Keratinocyte (primary cell): ENCODE measurements at regions not wholly inside any gene's neighbourhood (a gene's known extent, or its start where the extent isn't known, plus 50 kb on each side); places are given as distances from the start of the nearest gene placed in this dataset.

Source experiments
- DNase-seq: peaks from one replicate; pipeline ENCODE4 v3.0.0-alpha.2; 2011; ENCODE audit warnings: low read depth, missing footprints, low spot score
- FAIRE-seq: peaks from 2 replicates; lab custom pipeline; 2011; peaks lifted over from hg19 to GRCh38; lab: Jason Lieb, UNC
- H2AFZ ChIP-seq: 2 replicates; pipeline ENCODE4 v1.6.0; 2012; ENCODE audit warnings: low read length, control low read depth, inconsistent platforms; ENCODE audit not compliant: control insufficient read depth
- H3K27ac ChIP-seq: 2 replicates; pipeline ENCODE4 v1.5.1; 2011; ENCODE audit warnings: low read length; ENCODE audit not compliant: control insufficient read depth, insufficient read depth
- H3K27me3 ChIP-seq: 3 replicates; pipeline ENCODE4 v1.6.0; 2011; ENCODE audit warnings: low read length; ENCODE audit not compliant: control insufficient read depth, insufficient read depth; ENCODE audit errors: extremely low read depth
- H3K36me3 ChIP-seq, 2 experiments: 2 replicates in 1 of 2; 3 replicates in 1 of 2; pipeline ENCODE4 v1.5.1; 2011; ENCODE audit warnings: low read length in 2 of 2, mild to moderate bottlenecking in 1 of 2; ENCODE audit not compliant: control insufficient read depth in 2 of 2, insufficient read depth in 2 of 2; ENCODE audit errors: extremely low read depth in 1 of 2
- H3K4me1 ChIP-seq: 3 replicates; pipeline ENCODE4 v1.5.1; 2011; ENCODE audit warnings: low read length; ENCODE audit not compliant: control insufficient read depth, insufficient read depth; ENCODE audit errors: extremely low read depth
- H3K4me2 ChIP-seq: 3 replicates; pipeline ENCODE4 v1.6.0; 2011; ENCODE audit warnings: low read depth, low read length; ENCODE audit not compliant: control insufficient read depth, insufficient read depth; ENCODE audit errors: extremely low read depth
- H3K4me3 ChIP-seq, 3 experiments: fragments of 200-600 bp in 1 of 3; sonication (generic) in 1 of 3; 2 replicates in 2 of 3; 3 replicates in 1 of 3; pipeline ENCODE4 v1.5.1; 2011 to 2016; ENCODE audit warnings: low read length in 3 of 3, mild to moderate bottlenecking in 3 of 3, control low read depth in 2 of 3, inconsistent platforms in 1 of 3, low read depth in 1 of 3, mixed read lengths in 1 of 3, mixed run types in 1 of 3, moderate library complexity in 1 of 3; ENCODE audit not compliant: control insufficient read depth in 2 of 3, insufficient read depth in 2 of 3; ENCODE audit errors: extremely low read depth in 1 of 3
- H3K79me2 ChIP-seq: 2 replicates; pipeline ENCODE4 v1.6.0; 2012; ENCODE audit warnings: low read length; ENCODE audit not compliant: control insufficient read depth, insufficient read depth
- H3K9ac ChIP-seq: 3 replicates; pipeline ENCODE4 v1.6.0; 2011; ENCODE audit warnings: low read length; ENCODE audit not compliant: control insufficient read depth, insufficient read depth; ENCODE audit errors: extremely low read depth
- H3K9me1 ChIP-seq: 3 replicates; pipeline ENCODE4 v1.6.0; 2011; ENCODE audit warnings: low read length; ENCODE audit not compliant: control insufficient read depth, insufficient read depth; ENCODE audit errors: extremely low read depth
- H3K9me3 ChIP-seq: 2 replicates; pipeline ENCODE4 v1.5.1; 2012; ENCODE audit warnings: low read depth, low read length; ENCODE audit not compliant: control insufficient read depth
- H4K20me1 ChIP-seq: 3 replicates; pipeline ENCODE4 v1.6.0; 2011; ENCODE audit warnings: low read length; ENCODE audit not compliant: control insufficient read depth, insufficient read depth; ENCODE audit errors: extremely low read depth
- CTCF ChIP-seq, 3 experiments: IDR thresholded peaks in 1 of 3; conservative IDR thresholded peaks in 1 of 3; optimal IDR thresholded peaks in 1 of 3; 2 replicates in 2 of 3; 3 replicates in 1 of 3; pipeline versions ENCODE3 to v1.5.1; 2011; ENCODE audit warnings: low read length in 3 of 3, mild to moderate bottlenecking in 3 of 3, moderate library complexity in 2 of 3, control low read depth in 1 of 3, inconsistent platforms in 1 of 3; ENCODE audit not compliant: insufficient read depth in 2 of 3; ENCODE audit errors: extremely low read depth in 1 of 3
- EZH2 ChIP-seq: IDR thresholded peaks from one replicate; pipeline ENCODE4 v1.6.1; 2012; ENCODE audit warnings: inconsistent platforms, mild to moderate bottlenecking, low read length, moderate library complexity
- dilution Hi-C: fragments of 300-500 bp; cut with MboI; formaldehyde crosslinking; loops from one replicate; pipeline ENCODE4 v1.7.0; 2020; ENCODE audit warnings: low sequenced_read_pairs; ENCODE audit not compliant: extremely low pct_ligation_motif_present

- H3K79me2 ChIP-seq: no peaks in the 10 kb centered on the region
- H3K9me3 ChIP-seq: no peaks in the 10 kb centered on the region
- no peak overlapping the region for H3K27ac ChIP-seq
- H3K4me3 ChIP-seq: no peak overlapping the region
- peaks cover 8% of the 10 kb centered on the region for H3K27me3 ChIP-seq
- H3K4me2 ChIP-seq: no peak overlapping the region
- no peak overlapping the region for H2AFZ ChIP-seq
- no peak for FAIRE-seq
- H3K9ac ChIP-seq: no peak overlapping the region
- H4K20me1 ChIP-seq: no peaks in the 10 kb centered on the region
- no peak for TF ChIP-seq CTCF (optimal IDR thresholded peaks at IDR 0.05 in 1 of 3, IDR thresholded peaks at IDR 0.05 in 1 of 3, conservative IDR thresholded peaks at IDR 0.05 in 1 of 3; ENCODE audit: extremely low read depth in 1 of 3, insufficient read depth in 2 of 3, low read length in 3 of 3)
- TF ChIP-seq EZH2: no peak
- H3K9me1 ChIP-seq: no peaks in the 10 kb centered on the region
- peaks cover 7% of the 10 kb centered on the region for H3K4me1 ChIP-seq
- DNase-seq: no peak
- H3K36me3 ChIP-seq: no peaks in the 10 kb centered on the region
- dilution Hi-C loops: no loop called here
Measured at GRCh38 chr3:124230998-124231397, 239.1 kb upstream of the ROPN1 start.

- Histone ChIP-seq H3K79me2 (no peaks in the 10 kb centered on the region), H3K27me3 (peaks cover 8% of the 10 kb centered on the region), H3K9ac (no peak overlapping the region), H2AFZ (no peak overlapping the region), H3K4me1 (peaks cover under 1% of the 10 kb centered on the region), H3K4me3 (no peak overlapping the region), H3K36me3 (no peaks in the 10 kb centered on the region), H3K27ac (no peak overlapping the region), H3K4me2 (no peak overlapping the region), H3K9me3 (no peaks in the 10 kb centered on the region), H3K9me1 (no peaks in the 10 kb centered on the region), H4K20me1 (no peaks in the 10 kb centered on the region)
- DNase-seq (no peak), FAIRE-seq (no peak)
- no peak for TF ChIP-seq EZH2
- TF ChIP-seq CTCF (optimal IDR thresholded peaks at IDR 0.05 in 1 of 3, IDR thresholded peaks at IDR 0.05 in 1 of 3, conservative IDR thresholded peaks at IDR 0.05 in 1 of 3; ENCODE audit: extremely low read depth in 1 of 3, insufficient read depth in 2 of 3, low read length in 3 of 3): no peak
- dilution Hi-C loops: no loop called here
Measured at GRCh38 chr3:124234852-124235252, 242.9 kb upstream of the ROPN1 start.
